ENCODE measurements at regions not wholly inside any gene's neighbourhood (a gene's known extent, or its start where the extent isn't known, plus 50 kb on each side); places are given as distances from the start of the nearest gene placed in this dataset.
"Not testable (repeated sequence)": the region's sequence is repeated elsewhere in the genome, so short reads cannot be mapped to it uniquely, and the experiment has no call there.

DNA sequence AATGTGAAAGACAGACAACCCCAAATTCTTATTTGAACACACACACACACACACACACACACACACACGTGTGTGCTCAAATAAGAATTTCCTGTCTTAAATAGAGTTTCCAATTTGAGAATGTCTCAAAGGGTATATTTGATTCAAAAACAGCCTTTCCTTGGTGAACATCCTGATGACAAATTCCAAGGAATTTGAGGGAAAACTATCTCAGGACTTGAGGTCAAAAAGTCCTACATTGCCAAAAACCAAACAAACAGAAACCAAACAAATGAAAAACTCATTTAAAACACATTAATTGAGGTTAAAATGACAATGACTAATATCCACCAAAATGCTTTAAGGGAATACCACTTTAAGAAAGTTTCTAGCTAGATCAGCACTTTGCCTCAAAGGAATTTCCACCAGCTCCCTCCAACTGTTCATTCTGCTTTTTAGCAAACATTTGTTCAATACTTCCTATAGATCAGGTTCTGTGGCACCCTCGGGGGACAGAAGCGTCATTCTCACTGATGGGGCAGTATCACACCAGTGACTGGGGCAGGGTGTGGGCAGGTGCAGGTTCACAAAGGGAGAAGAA, 232.1 kb upstream of the TRIB2 start:
- Histone ChIP-seq H3K27me3 (no peaks in the 10 kb centered on the region), H3K36me3 (no peaks in the 10 kb centered on the region), H3K4me1 (no peaks in the 10 kb centered on the region), H3K9me3 (no peaks in the 10 kb centered on the region), H3K27ac (no peak overlapping the region), H3K4me3 (no peak overlapping the region)
- no peak for DNase-seq (ENCODE audit: low spot score in 2 of 2)
- WGBS: 75% methylated on average over 3 of the region's 3 CpGs
- TF ChIP-seq EP300 (IDR thresholded peaks at IDR 0.05) (no peak), POLR2AphosphoS5 (IDR thresholded peaks at IDR 0.05) (no peak), POLR2A (IDR thresholded peaks at IDR 0.05) (no peak)
- TF ChIP-seq, protein P1, sequence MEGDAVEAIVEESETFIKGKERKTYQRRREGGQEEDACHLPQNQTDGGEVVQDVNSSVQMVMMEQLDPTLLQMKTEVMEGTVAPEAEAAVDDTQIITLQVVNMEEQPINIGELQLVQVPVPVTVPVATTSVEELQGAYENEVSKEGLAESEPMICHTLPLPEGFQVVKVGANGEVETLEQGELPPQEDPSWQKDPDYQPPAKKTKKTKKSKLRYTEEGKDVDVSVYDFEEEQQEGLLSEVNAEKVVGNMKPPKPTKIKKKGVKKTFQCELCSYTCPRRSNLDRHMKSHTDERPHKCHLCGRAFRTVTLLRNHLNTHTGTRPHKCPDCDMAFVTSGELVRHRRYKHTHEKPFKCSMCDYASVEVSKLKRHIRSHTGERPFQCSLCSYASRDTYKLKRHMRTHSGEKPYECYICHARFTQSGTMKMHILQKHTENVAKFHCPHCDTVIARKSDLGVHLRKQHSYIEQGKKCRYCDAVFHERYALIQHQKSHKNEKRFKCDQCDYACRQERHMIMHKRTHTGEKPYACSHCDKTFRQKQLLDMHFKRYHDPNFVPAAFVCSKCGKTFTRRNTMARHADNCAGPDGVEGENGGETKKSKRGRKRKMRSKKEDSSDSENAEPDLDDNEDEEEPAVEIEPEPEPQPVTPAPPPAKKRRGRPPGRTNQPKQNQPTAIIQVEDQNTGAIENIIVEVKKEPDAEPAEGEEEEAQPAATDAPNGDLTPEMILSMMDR (IDR thresholded peaks at IDR 0.05): no peak

- Histone ChIP-seq H3K4me1 (no peaks in the 10 kb centered on the region), H3K27ac (no peak overlapping the region), H3K4me3 (no peak overlapping the region), H3K36me3 (no peaks in the 10 kb centered on the region), H3K9me3 (no peaks in the 10 kb centered on the region), H3K27me3 (no peaks in the 10 kb centered on the region)
- WGBS: 62% methylated on average over 9 of the region's 9 CpGs
- DNase-seq (ENCODE audit: low spot score in 2 of 2): no peak
- TF ChIP-seq POLR2AphosphoS5 (IDR thresholded peaks at IDR 0.05) (no peak), EP300 (IDR thresholded peaks at IDR 0.05) (no peak), POLR2A (IDR thresholded peaks at IDR 0.05) (no peak)
- TF ChIP-seq, protein P1 (IDR thresholded peaks at IDR 0.05): no peak
Observed at GRCh38 chr2:12486205-12487118, 230.3 kb upstream of the TRIB2 start.

DNA sequence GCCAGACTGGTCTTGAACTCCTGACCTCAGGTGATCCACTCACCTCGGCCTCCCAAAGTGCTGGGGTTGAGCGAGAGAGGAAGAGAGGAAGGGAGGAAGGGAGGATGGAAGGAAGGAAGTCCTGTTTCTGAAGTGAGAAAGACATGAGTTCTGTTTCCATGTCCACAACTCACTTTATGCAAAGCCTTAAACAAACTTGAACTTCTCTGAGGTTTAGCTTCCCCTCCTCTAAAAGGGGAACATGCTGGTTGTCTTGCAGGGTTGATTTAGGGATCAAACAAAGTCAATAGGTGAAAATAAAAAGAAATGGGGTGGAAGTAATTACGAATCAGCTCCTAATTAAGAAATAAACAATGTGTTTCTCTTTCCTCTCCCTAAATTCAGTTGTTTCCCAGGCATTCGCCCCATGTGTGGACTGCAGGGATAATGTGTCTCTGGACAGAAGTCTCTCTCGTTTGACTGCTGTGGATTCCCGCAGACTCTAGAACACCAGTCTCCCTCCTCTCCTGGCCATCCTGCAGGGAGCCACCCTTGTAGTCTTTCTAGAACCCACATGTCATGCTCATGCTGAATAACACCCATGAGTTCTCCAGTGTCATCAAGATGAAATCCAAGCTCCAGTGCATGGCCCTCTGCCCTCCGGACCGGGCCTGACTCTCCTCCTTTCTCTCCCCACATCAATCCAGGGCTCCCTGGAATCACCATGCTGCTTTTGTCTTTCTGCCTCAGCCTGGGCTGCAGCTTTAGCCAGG, 229.3 kb upstream of the TRIB2 start:
- 88% methylated on average over 8 of the region's 8 CpGs for WGBS
- no peak for DNase-seq (ENCODE audit: low spot score in 2 of 2)
- no peaks in the 10 kb centered on the region for H3K36me3 ChIP-seq
- no peak overlapping the region for H3K4me3 ChIP-seq
- no peak for TF ChIP-seq POLR2A (IDR thresholded peaks at IDR 0.05)
- H3K9me3 ChIP-seq: no peaks in the 10 kb centered on the region
- H3K4me1 ChIP-seq: no peaks in the 10 kb centered on the region
- no peaks in the 10 kb centered on the region for H3K27me3 ChIP-seq
- no peak overlapping the region for H3K27ac ChIP-seq

DNA sequence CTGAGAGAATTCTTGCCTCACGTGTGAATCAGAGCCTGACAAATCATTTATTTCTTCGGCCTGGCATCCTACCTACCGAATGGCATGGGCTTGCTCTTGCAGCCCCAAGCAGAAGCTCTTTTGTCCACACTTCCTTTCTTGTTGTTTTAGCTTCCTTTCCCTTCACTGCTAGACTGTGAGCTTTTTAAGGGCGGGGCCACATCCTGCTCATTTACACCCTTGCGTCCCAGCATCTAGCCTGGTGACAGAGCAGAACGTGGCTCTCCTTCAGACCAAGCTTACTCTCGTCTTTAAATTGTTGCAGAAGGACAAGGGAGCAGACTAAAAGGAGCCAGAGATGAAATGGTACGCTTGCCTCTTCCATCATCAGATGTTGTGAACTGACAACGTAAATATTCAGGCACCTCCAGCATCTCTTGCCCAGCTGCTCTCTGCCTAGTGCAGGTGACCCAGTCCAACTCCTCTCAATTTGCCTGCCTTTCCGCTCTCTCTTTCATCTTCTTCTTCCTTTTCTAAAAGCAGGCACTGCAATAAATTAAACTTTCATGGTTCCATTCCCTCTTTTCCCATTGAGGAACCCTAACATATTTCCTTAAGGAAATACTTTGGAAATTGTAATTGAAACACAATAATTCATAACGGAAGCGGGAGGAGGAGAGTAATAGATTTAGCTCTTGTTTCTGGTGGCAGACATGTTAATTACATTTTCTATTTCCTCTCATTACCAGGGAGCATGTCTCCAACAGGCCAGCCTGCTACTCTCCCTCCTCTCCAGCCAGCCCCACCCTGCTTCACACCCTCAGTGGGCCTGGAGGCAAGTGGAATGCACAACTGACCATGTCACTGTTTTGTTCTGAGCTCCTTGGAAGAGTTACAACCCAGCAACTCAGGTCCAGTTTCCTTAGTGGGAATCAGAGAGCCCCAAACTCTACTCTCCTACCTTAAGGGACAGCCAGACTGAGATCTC, 228.1 kb upstream of the TRIB2 start:
- Histone ChIP-seq H3K4me3 (no peak overlapping the region), H3K9me3 (no peaks in the 10 kb centered on the region), H3K27ac (no peak overlapping the region), H3K4me1 (no peaks in the 10 kb centered on the region), H3K36me3 (no peaks in the 10 kb centered on the region), H3K27me3 (no peaks in the 10 kb centered on the region)
- 71% methylated on average over 12 of the region's 12 CpGs for WGBS
- TF ChIP-seq, protein P1 (IDR thresholded peaks at IDR 0.05): no peak
- DNase-seq (ENCODE audit: low spot score in 2 of 2): no peak

GRCh38 chr2:12490641-12491040, 226.1 kb upstream of the TRIB2 start:
- TF ChIP-seq POLR2A (IDR thresholded peaks at IDR 0.05) (no peak), POLR2AphosphoS5 (IDR thresholded peaks at IDR 0.05) (no peak), EP300 (IDR thresholded peaks at IDR 0.05) (no peak)
- TF ChIP-seq, protein P1 (IDR thresholded peaks at IDR 0.05): no peak
- Histone ChIP-seq H3K27ac (no peak overlapping the region), H3K27me3 (no peaks in the 10 kb centered on the region), H3K9me3 (no peaks in the 10 kb centered on the region), H3K36me3 (no peaks in the 10 kb centered on the region), H3K4me1 (no peaks in the 10 kb centered on the region), H3K4me3 (no peak overlapping the region)
- no peak for DNase-seq (ENCODE audit: low spot score in 2 of 2)
- WGBS: 65% methylated on average over 4 of the region's 4 CpGs

DNA sequence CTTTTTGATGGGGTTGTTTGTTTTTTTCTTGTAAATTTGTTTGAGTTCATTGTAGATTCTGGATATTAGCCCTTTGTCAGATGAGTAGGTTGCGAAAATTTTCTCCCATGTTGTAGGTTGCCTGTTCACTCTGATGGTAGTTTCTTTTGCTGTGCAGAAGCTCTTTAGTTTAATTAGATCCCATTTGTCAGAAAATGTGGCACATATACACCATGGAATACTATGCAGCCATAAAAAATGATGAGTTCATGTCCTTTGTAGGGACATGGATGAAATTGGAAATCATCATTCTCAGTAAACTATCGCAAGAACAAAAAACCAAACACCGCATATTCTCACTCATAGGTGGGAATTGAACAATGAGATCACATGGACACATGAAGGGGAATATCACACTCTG, 224.4 kb upstream of the TRIB2 start:
- H3K36me3 ChIP-seq; H3K27ac ChIP-seq; DNase-seq (ENCODE audit: low spot score in 2 of 2); H3K4me1 ChIP-seq; H3K4me3 ChIP-seq; H3K27me3 ChIP-seq; H3K9me3 ChIP-seq: not testable (repeated sequence)
- no CpG with 5 or more reads among the region's 3 CpGs for WGBS

All from suprapubic skin (tissue), 4 donors.